BLaER1 treated with 17β-estradiol and CSF1 and Interleukin-3, amounts not matched to agents 10 nM and 100 nM (cell line): ENCODE measurements at regions not wholly inside any gene's neighbourhood (a gene's known extent, or its start where the extent isn't known, plus 50 kb on each side); places are given as distances from the start of the nearest gene placed in this dataset.

Source experiments
- H3K27ac ChIP-seq, 11 experiments: shearing (Covaris generic); formaldehyde crosslinking; 2 replicates each; pipeline ENCODE4 v1.8.1; 2022
- H3K27me3 ChIP-seq, 11 experiments: shearing (Covaris generic); formaldehyde crosslinking; 2 replicates each; pipeline ENCODE4 v1.8.1; 2022
- H3K36me3 ChIP-seq, 11 experiments: shearing (Covaris generic); formaldehyde crosslinking; 2 replicates each; pipeline ENCODE4 v1.8.1; 2022
- H3K4me1 ChIP-seq, 10 experiments: shearing (Covaris generic); formaldehyde crosslinking; 2 replicates each; pipeline ENCODE4 v1.8.1; 2022
- H3K4me2 ChIP-seq, 11 experiments: shearing (Covaris generic); formaldehyde crosslinking; 2 replicates each; pipeline ENCODE4 v1.8.1; 2022
- H3K4me3 ChIP-seq, 10 experiments: shearing (Covaris generic); formaldehyde crosslinking; 2 replicates each; pipeline ENCODE4 v1.8.1; 2022
- H3K9ac ChIP-seq, 11 experiments: shearing (Covaris generic); formaldehyde crosslinking; 2 replicates each; pipeline ENCODE4 v1.8.1; 2022
- H3K9me3 ChIP-seq, 11 experiments: shearing (Covaris generic); formaldehyde crosslinking; replicated peaks in 1 of 11; 2 replicates each; pipeline ENCODE4 v1.8.1; 2022
- H4K20me1 ChIP-seq, 11 experiments: shearing (Covaris generic); formaldehyde crosslinking; 2 replicates each; pipeline ENCODE4 v1.8.1; 2022
- Cebpa-rat ChIP-seq, 11 experiments: shearing (Covaris generic); IDR thresholded peaks; 2 replicates each; pipeline ENCODE4 v1.8.1; 2022

GRCh38 chr4:175970724-175971123, 94.9 kb upstream of the WDR17 start:
- Histone ChIP-seq H4K20me1 (no peaks in the 10 kb centered on the region), H3K4me3 (no peak overlapping the region), H3K9me3 (peaks cover 0 to 13% (median 5%) of the 10 kb centered on the region in 11 experiments; a peak in 7 of 22 replicates), H3K27ac (no peak overlapping the region), H3K9ac (no peak overlapping the region), H3K27me3 (no peaks in the 10 kb centered on the region), H3K4me2 (no peak overlapping the region), H3K4me1 (no peaks in the 10 kb centered on the region), H3K36me3 (no peaks in the 10 kb centered on the region)
- no peak for TF ChIP-seq Cebpa-rat (IDR thresholded peaks at IDR 0.05)

- no peak for TF ChIP-seq Cebpa-rat (IDR thresholded peaks at IDR 0.05)
- Histone ChIP-seq H3K27me3 (no peaks in the 10 kb centered on the region), H3K36me3 (no peaks in the 10 kb centered on the region), H3K4me2 (no peak overlapping the region), H3K9ac (no peak overlapping the region), H3K9me3 (peaks cover 0 to 13% (median 5%) of the 10 kb centered on the region in 11 experiments; a peak in 7 of 22 replicates), H3K4me3 (no peak overlapping the region), H3K4me1 (no peaks in the 10 kb centered on the region), H4K20me1 (no peaks in the 10 kb centered on the region), H3K27ac (no peak overlapping the region)
Measured at GRCh38 chr4:175971388-175972179, 94.1 kb upstream of the WDR17 start.

- no peaks in the 10 kb centered on the region for H3K36me3 ChIP-seq
- H3K4me3 ChIP-seq: no peak overlapping the region
- no peaks in the 10 kb centered on the region; a peak in 1 of 22 replicates for H3K9me3 ChIP-seq
- TF ChIP-seq Cebpa-rat (IDR thresholded peaks at IDR 0.05): no peak
- H3K27me3 ChIP-seq: no peaks in the 10 kb centered on the region
- H3K27ac ChIP-seq: no peak overlapping the region
- no peak overlapping the region for H3K9ac ChIP-seq
- no peaks in the 10 kb centered on the region for H3K4me1 ChIP-seq
- H3K4me2 ChIP-seq: no peak overlapping the region
- H4K20me1 ChIP-seq: no peaks in the 10 kb centered on the region
Measured at GRCh38 chr4:175973027-175973923, 92.4 kb upstream of the WDR17 start.

GRCh38 chr4:175983636-175984035, 82.0 kb upstream of the WDR17 start:
- H3K36me3 ChIP-seq: no peaks in the 10 kb centered on the region
- TF ChIP-seq Cebpa-rat (IDR thresholded peaks at IDR 0.05): no peak
- H3K4me3 ChIP-seq: no peak overlapping the region
- H3K9ac ChIP-seq: no peak overlapping the region
- no peaks in the 10 kb centered on the region for H3K27me3 ChIP-seq
- no peaks in the 10 kb centered on the region for H4K20me1 ChIP-seq
- 0 out of 22 replicates have a peak, but pooled peaks cover 0 to 3% (median 0%) of the 10 kb centered on the region in 11 experiments for H3K9me3 ChIP-seq
- no peaks in the 10 kb centered on the region for H3K4me1 ChIP-seq
- no peak overlapping the region for H3K27ac ChIP-seq
- no peak overlapping the region for H3K4me2 ChIP-seq

GRCh38 chr4:175986668-175987067, 79.0 kb upstream of the WDR17 start:
- Histone ChIP-seq H3K4me1 (no peaks in the 10 kb centered on the region), H3K27me3 (no peaks in the 10 kb centered on the region), H3K4me3 (no peak overlapping the region), H4K20me1 (no peaks in the 10 kb centered on the region), H3K9me3 (0 out of 22 replicates have a peak, but pooled peaks cover 0 to 3% (median 0%) of the 10 kb centered on the region in 11 experiments), H3K27ac (no peak overlapping the region), H3K9ac (no peak overlapping the region), H3K4me2 (no peak overlapping the region), H3K36me3 (no peaks in the 10 kb centered on the region)
- no peak for TF ChIP-seq Cebpa-rat (IDR thresholded peaks at IDR 0.05)

- H3K9ac ChIP-seq: no peak overlapping the region
- TF ChIP-seq Cebpa-rat (IDR thresholded peaks at IDR 0.05): no peak
- no peaks in the 10 kb centered on the region for H3K27me3 ChIP-seq
- H3K36me3 ChIP-seq: no peaks in the 10 kb centered on the region
- H3K27ac ChIP-seq: no peak overlapping the region
- no peak overlapping the region for H3K4me3 ChIP-seq
- no peak overlapping the region for H3K4me2 ChIP-seq
- H3K4me1 ChIP-seq: no peaks in the 10 kb centered on the region
- H4K20me1 ChIP-seq: no peaks in the 10 kb centered on the region
- 0 out of 22 replicates have a peak, but pooled peaks cover 0 to 3% (median 0%) of the 10 kb centered on the region in 11 experiments for H3K9me3 ChIP-seq
Measured at GRCh38 chr4:175988511-175988910, 77.1 kb upstream of the WDR17 start.

- Histone ChIP-seq H3K9me3 (no peaks in the 10 kb centered on the region), H3K4me1 (peaks cover 0 to 5% (median 4%) of the 10 kb centered on the region in 10 experiments; a peak in 14 of 20 replicates), H3K9ac (no peak overlapping the region), H3K4me3 (no peak overlapping the region), H3K27me3 (peaks cover 6 to 14% (median 10%) of the 10 kb centered on the region in 11 experiments), H3K4me2 (no peak overlapping the region), H3K27ac (no peak overlapping the region), H4K20me1 (no peaks in the 10 kb centered on the region; a peak in 1 of 22 replicates), H3K36me3 (no peaks in the 10 kb centered on the region)
- TF ChIP-seq Cebpa-rat (IDR thresholded peaks at IDR 0.05): no peak
Measured at GRCh38 chr4:175996206-175996605, 69.4 kb upstream of the WDR17 start.

- no peaks in the 10 kb centered on the region for H3K9me3 ChIP-seq
- H3K4me3 ChIP-seq: no peak overlapping the region
- peaks cover 0 to 13% (median 8%) of the 10 kb centered on the region in 10 experiments; a peak in 14 of 20 replicates for H3K4me1 ChIP-seq
- TF ChIP-seq Cebpa-rat (IDR thresholded peaks at IDR 0.05): no peak
- peaks cover 14 to 25% (median 19%) of the 10 kb centered on the region in 11 experiments for H3K27me3 ChIP-seq
- no peak overlapping the region for H3K27ac ChIP-seq
- H3K9ac ChIP-seq: no peak overlapping the region
- H3K4me2 ChIP-seq: no peak overlapping the region
- H3K36me3 ChIP-seq: no peaks in the 10 kb centered on the region
- no peaks in the 10 kb centered on the region; a peak in 1 of 22 replicates for H4K20me1 ChIP-seq
Measured at GRCh38 chr4:175997291-175997690, 68.3 kb upstream of the WDR17 start.

GRCh38 chr4:175998782-175999181, 66.9 kb upstream of the WDR17 start:
- Histone ChIP-seq H3K4me3 (no peak overlapping the region), H3K9ac (no peak overlapping the region), H3K27ac (no peak overlapping the region), H3K36me3 (no peaks in the 10 kb centered on the region), H3K4me1 (peaks cover 0 to 19% (median 8%) of the 10 kb centered on the region in 10 experiments; a peak in 14 of 20 replicates), H3K27me3 (peaks cover 14 to 32% (median 20%) of the 10 kb centered on the region in 11 experiments), H3K4me2 (no peak overlapping the region), H3K9me3 (no peaks in the 10 kb centered on the region), H4K20me1 (no peaks in the 10 kb centered on the region; a peak in 1 of 22 replicates)
- no peak for TF ChIP-seq Cebpa-rat (IDR thresholded peaks at IDR 0.05)
